Activated naive CD4-positive, alpha-beta T cell treated with anti-CD3 and anti-CD28 coated beads, Interleukin-2, amount 50 U/mL, for 72 hours (primary cell): ENCODE measurements at regions not wholly inside any gene's neighbourhood (a gene's known extent, or its start where the extent isn't known, plus 50 kb on each side); places are given as distances from the start of the nearest gene placed in this dataset.
"Not testable (repeated sequence)": the region's sequence is repeated elsewhere in the genome, so short reads cannot be mapped to it uniquely, and the experiment has no call there.

Source experiments
- ATAC-seq, 2 donors: fragments of 150-1000 bp; cut with Tn5 transposase; 2 replicates each; pipeline ENCODE4 v1.10.0; 2021; ENCODE audit warnings: mild to moderate bottlenecking in 2 of 2, moderate library complexity in 2 of 2
- DNase-seq, 2 donors: peaks; one replicate each; pipeline ENCODE4 v3.0.0; 2021 to 2022; ENCODE audit warnings: low spot score in 2 of 2
- H3K27ac Mint-ChIP-seq, 2 donors: one replicate each; pipeline ENCODE4 v1.8.0; 2022; ENCODE audit warnings: mild to moderate bottlenecking in 2 of 2, mixed read lengths in 2 of 2
- H3K36me3 Mint-ChIP-seq, 2 donors: one replicate each; pipeline ENCODE4 v1.8.0; 2022; ENCODE audit warnings: mixed read lengths in 2 of 2
- H3K9me3 Mint-ChIP-seq, 2 donors: one replicate each; pipeline ENCODE4 v1.8.0; 2022; ENCODE audit warnings: mixed read lengths in 2 of 2

DNA sequence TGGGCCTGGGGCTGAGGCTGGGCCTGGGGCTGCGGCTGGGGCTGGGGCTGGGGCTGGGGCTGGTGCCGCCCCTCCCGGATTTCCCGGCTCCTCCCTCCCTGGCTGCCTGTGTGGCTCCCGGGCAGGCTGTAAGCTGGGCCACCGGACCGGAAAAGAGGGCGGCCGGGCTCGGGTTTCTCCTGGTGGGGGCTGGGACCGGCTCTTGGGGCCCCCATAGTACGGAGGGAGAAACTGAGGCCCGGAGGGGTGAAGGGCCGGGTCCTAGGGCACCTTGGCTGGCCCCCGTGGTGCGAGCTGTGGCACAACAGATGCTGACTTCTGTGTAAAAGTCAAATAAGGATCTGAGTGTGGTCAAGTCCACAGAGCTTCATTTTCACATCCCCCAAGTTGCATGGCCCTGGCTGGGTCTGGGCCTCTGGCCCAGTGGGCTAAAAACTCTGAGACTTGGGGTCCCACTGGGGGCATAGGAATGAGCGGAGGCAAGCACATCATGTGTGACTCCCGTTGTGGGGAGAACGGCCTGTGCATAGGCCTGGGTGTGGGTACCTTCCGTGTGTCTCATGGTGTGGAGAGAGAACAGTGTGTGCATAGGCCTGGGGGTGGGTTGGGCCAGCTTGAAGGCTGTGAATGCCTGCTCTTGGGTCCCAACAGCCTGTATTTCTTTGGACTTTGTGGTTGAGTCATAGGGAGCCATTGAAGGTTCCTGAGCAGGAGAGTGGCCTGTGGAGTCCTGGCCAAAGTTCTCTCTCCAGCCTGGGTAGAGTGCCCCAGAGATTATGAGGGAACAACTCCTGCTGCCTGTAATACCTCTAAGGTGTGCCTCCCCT is 123.9 kb upstream of the CIBAR2 start:
- H3K27ac Mint-ChIP-seq: no peak overlapping the region
- ATAC-seq: no peak
- no peak for DNase-seq
- no peaks in the 10 kb centered on the region for H3K36me3 Mint-ChIP-seq
- H3K9me3 Mint-ChIP-seq: peaks cover 0 to under 1% of the 10 kb centered on the region in 2 donors

DNA sequence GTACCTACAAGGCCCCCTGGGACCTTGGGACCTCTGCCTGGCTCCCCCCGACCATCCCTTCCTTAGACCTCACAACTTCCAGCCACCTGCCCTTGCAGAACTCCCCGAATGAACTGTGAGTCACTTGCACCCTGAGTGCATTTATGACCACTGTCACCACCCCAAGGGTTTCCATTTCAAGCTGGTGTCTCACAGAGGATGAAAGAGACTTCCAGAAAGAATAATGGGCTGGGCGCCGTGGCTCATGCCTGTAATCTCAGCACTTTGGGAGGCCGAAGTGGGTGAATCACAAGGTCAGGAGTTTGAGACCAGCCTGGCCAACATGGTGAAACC is 124.5 kb upstream of the CIBAR2 start:
- Mint-ChIP-seq H3K36me3 (no peaks in the 10 kb centered on the region), H3K9me3 (no peaks in the 10 kb centered on the region), H3K27ac (no peak overlapping the region)
- ATAC-seq: no peak
- DNase-seq: no peak

DNA sequence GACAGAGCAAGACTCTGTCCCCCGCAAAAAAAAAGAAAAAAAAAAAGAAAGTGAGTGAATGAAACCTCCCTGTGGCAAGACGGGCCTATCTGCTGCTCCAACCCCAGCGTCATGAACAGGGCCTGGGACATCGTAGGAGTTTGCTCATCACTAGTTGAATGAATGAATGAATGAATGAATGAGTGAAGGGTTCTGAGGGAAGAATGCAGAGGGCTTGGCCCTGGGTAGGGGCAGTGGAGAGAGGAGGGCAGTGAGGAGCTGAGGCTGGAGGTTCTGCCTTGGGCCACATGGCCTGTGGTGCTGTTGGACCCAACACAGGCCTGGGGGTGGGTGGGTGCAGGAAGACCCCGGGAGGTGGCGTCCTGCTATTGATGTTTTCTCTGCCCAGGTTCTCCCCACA is 125.5 kb upstream of the CIBAR2 start:
- Mint-ChIP-seq H3K36me3 (no peaks in the 10 kb centered on the region), H3K9me3 (no peaks in the 10 kb centered on the region), H3K27ac (no peak overlapping the region)
- ATAC-seq: no peak
- DNase-seq: no peak

DNA sequence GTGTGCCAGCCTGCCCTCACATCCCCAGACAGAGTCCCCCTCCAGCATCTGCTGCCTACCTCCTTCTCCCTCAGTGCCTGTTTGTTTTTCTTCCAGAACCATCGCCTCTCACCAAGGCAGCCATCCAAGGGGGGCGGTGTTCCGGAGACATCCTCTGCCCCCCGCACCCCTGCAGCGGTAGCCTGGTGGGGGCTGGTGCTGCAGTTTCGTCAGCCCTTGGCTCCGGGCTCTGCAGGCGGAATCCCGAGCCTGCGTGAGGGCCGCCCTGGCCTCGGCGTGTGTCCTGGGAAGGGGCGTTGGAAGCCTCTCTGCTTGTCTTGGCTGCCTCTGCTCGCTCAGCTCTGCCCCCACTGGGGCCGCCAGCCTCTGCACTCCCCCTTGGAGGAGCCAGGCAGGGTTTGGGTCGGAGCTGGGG is 126.0 kb upstream of the CIBAR2 start:
- H3K36me3 Mint-ChIP-seq: no peaks in the 10 kb centered on the region
- no peaks in the 10 kb centered on the region for H3K9me3 Mint-ChIP-seq
- ATAC-seq (no peak), DNase-seq (no peak)
- no peak overlapping the region for H3K27ac Mint-ChIP-seq

DNA sequence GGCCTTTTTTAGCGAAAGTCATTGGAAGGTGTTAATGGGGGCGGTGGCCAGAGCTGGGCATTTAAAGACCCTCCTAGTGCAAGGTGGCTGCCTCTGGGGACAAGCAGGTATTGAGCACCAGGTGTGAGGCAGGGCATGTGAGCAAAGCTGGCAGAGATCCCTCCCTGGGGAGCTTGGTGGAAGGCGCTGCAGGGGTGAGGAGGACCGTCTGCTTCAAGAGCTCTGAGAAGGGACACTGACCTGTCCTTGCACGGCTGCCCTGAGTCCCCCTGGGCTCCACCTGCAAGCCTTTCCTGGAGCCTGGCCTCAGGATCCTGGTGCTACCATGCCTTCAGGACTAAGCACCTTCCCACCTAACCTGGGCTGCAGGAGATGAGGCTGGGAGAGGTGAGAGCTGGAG is 127.0 kb upstream of the CIBAR2 start:
- Mint-ChIP-seq H3K27ac (no peak overlapping the region), H3K36me3 (no peaks in the 10 kb centered on the region)
- no peak for ATAC-seq

DNA sequence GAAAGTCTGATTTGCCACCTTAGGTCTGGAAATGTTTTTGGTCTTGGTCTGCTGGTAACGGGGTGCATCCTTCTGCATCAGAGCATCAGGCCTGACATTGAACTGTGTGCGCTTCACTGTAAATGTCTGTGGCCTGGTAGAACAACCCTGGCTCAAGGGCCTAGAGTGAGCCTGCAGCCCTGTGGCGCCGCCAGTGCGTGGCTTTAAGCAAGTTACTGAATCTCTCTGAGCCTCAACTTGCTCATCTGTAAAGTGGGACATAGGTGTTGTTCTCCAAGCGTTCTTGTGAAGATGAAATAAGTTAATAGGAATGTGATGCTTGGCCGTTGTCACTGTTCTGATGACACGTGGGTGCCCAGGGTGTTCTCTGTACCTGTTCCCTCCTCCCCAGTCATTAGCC is 127.6 kb upstream of the CIBAR2 start:
- Mint-ChIP-seq H3K36me3 (no peaks in the 10 kb centered on the region), H3K9me3 (no peaks in the 10 kb centered on the region), H3K27ac (no peak overlapping the region)
- ATAC-seq: no peak
- DNase-seq: no peak

More for the DNA sequence above, 127.0 kb upstream of the CIBAR2 start:
- no peaks in the 10 kb centered on the region for H3K9me3 Mint-ChIP-seq
- no peak for DNase-seq

DNA sequence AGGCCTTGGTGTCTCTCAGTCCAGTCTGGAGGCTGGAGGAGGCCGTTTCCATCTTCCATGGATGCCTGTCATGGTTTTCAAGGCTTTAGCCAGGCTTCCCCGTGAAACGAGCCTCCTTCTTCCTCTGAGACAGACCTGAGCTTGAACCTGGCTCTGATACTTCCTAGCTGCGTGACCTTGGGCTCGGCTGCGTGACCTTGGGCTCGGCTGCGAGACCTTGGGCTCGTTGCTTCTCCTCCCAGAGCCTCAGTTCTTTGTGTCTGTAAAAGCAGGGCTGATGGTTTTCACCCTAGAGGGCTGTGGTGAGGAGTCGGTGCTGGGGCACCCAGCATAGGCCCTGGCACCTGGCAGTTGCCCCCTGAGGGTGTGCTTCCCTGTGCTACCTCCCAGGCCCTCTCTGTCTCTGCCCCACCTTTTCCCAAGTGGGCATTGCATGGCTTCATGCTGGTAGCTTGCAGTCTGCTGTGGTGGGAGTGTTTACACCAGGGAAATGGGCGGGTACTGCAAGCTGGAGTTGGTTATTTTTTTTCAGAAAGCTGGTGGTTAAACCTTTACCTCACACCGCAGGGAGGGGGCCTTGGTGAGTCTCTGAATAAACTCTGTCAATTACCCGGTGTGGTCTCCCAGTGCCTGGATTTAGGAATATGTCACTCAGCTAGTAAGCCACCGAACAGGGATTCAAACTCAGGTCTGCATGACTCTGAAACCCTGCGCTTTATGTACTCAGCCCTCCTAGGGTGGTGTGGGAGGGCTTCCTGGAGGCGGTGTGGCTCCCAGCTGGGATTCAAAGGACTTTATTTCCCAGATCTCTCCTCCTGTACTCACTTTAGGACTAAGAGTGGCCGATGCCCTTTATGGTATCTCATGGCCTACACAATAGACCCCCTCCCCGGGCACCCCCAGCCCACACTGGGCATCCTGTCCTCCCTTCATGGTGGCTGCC is 129.0 kb upstream of the CIBAR2 start:
- Mint-ChIP-seq H3K9me3 (no peaks in the 10 kb centered on the region), H3K27ac (peak overlapping the region in 1 of 2 donors; percentile 15), H3K36me3 (no peaks in the 10 kb centered on the region)
- ATAC-seq (no peak), DNase-seq (no peak)

DNA sequence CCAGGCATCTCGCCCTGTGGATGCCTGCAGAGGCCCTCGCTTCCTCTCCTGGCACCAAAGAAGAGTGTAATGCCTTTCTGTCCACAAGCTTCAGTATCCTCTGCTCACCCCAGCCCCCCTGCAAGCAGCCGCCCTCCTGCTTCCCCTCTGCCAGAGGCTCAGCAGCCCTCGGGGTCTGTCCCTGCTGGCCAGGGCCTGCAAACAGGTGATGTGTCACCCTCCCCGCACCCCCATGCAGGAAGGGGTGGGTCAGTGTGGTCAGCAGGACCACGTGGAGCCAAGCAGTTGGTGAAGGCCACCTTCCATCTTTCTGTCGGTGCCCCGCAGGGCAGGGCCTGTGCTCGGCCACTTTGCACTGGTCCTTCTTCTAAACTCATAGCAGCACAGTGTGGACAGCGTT is 129.9 kb upstream of the CIBAR2 start:
- Mint-ChIP-seq H3K27ac (peak overlapping the region in 1 of 2 donors; percentile 15), H3K36me3 (no peaks in the 10 kb centered on the region), H3K9me3 (no peaks in the 10 kb centered on the region)
- ATAC-seq (no peak), DNase-seq (no peak)

DNA sequence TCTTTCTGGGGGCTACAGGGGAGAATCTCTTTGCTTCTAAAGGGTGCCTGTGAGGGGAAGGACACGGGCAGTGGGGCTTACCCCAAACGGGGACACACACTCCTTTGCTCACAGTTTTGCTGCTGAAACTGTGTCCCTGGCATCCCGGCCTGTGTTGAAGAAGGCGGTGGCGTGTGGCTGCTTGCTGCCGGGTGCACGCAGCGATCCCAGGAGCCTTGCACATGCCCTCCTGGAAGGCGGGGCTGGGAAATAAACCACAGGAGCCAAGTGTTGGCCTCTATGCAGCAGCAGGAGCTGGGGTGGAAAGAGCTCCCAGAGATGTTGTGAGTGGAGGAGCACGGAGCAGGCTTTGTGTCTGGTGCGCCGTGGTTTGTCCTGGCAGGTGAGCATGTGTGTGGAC is 131.0 kb upstream of the CIBAR2 start:
- Mint-ChIP-seq H3K9me3 (no peaks in the 10 kb centered on the region), H3K27ac (no peak overlapping the region)

DNA sequence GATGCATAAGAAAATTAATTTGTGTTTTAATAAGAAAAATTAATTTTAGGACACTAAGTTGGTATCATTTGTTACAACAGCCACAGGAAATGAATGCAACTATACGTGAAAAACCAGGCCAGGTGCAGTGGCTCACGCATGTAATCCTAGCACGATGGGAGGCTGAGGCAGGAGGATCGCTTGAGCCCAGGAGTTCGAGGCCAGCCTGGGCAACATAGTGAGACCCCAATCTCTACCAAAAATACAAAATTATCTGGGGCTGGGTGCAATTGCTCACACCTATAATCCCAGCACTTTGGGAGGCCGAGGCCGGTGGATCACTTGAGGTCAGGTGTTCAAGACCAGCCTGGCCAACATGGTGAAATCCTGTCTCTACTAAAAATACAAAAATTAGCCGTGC is 132.2 kb upstream of the CIBAR2 start:
- not testable (repeated sequence) for ATAC-seq, H3K36me3 Mint-ChIP-seq, H3K27ac Mint-ChIP-seq, H3K9me3 Mint-ChIP-seq, DNase-seq

More for the DNA sequence above, 131.0 kb upstream of the CIBAR2 start:
- ATAC-seq (no peak), DNase-seq (no peak)
- no peaks in the 10 kb centered on the region for H3K36me3 Mint-ChIP-seq

DNA sequence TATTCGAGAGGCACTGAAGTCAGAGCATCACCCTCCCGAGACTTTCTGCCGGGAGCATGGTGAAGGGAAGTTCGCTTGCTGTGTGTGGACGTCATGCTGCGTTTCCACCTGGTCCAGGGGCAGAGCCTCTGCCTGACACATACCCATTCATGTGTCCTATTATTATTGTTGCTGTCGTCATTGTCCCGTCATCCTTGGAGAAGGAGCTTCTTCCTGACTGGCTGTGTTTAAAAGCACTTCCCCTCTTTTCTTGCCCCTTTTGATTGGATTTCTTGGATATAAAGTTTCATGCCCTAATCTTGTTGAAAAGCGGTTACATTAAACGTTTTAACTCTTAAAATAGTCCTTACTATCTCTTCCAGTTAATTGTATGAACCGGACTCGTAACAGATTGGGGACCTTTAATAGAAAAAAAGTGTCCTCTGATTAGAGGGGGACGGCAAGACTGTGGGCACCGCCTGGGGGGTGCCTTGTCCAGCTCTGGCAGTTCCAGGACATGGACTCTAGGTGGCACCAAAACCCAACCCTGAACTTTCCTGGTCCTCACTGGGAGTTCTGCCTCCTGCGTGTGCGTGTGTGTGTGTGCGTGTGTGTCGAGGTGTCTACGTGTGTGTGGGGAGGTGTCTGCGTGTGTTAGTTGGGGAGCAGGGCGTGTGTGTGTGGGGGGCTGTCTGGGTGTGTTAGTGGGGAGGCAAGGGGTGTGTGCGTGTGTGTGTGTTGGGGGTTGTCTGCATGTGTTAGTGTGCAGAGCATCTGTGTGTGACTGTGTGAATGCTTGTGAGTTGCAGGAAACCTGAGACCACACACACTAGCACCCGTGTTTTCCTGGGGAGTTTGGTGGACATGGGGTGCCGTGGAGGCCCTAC is 133.3 kb upstream of the CIBAR2 start:
- ATAC-seq (peak; percentile 63 to 78), DNase-seq (peak in 1 of 2 donors; percentile 64)
- H3K9me3 Mint-ChIP-seq: no peaks in the 10 kb centered on the region
- H3K27ac Mint-ChIP-seq: no peak overlapping the region
- H3K36me3 Mint-ChIP-seq: no peaks in the 10 kb centered on the region

DNA sequence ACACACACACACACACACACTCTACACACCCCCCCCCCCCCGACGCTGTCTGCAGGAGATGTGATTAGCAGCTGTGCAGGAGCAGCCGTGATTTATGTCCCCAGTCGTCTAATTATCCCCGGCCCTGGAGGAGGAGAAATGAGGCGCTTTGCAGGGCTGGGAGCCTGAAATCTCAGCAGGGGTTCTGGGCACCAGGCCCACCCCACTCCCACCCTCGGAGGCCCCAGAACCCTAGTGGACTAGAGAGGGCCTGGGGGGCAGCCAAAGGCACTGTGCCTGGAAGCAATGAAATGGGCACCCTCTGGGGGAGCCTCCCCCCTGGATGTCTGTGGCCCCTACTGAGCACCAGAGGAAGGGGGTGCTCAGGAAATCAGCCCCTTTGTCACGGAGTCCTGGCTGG is 134.2 kb upstream of the CIBAR2 start:
- no peaks in the 10 kb centered on the region for H3K36me3 Mint-ChIP-seq
- H3K9me3 Mint-ChIP-seq: no peaks in the 10 kb centered on the region
- ATAC-seq: no peak
- no peak for DNase-seq
- no peak overlapping the region for H3K27ac Mint-ChIP-seq

DNA sequence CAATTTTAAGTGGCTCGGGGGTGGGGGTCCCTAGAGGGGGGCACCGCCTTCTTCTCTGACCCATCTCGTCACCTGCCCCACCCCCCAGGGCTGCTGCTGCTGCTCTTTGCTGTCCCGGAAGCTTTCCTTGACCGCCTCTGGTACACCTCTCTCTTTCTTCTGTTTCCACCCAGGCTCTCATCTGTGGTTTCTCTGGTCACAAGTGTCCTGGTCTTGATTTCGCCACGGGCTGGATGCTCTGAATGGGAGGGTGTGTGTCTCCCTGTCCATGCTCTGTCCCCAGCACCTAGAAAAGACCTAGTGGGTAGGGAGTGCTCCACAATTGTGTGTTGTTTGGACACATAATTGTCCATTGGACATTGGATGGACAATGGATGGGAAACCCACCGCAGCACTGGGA is 134.7 kb upstream of the CIBAR2 start:
- DNase-seq (no peak), ATAC-seq (no peak)
- Mint-ChIP-seq H3K36me3 (no peaks in the 10 kb centered on the region), H3K27ac (no peak overlapping the region), H3K9me3 (no peaks in the 10 kb centered on the region)

DNA sequence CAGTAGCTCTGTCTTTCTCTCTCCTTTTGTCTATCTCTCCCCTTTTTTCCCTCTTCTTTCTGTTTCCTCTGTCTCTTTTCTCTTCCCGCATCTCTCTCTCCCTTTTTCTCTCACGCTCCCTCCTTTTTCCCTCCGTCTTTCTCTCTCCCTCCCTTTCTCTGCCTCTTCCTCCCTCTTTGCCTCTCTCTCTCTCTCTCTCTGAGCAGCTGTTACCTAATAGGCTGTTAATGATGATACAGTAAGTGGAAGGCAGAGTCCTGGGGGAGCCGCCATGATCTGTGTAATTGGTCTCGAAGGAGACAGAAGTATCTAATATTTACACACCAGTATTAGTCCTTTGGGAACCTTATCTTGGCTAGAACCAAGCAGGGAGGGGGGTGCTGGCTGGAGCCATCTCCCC is 136.1 kb upstream of the CIBAR2 start:
- no peak for DNase-seq
- no peaks in the 10 kb centered on the region for H3K9me3 Mint-ChIP-seq
- ATAC-seq: no peak
- no peaks in the 10 kb centered on the region for H3K36me3 Mint-ChIP-seq
- peak overlapping the region in 1 of 2 donors; percentile 22 for H3K27ac Mint-ChIP-seq

DNA sequence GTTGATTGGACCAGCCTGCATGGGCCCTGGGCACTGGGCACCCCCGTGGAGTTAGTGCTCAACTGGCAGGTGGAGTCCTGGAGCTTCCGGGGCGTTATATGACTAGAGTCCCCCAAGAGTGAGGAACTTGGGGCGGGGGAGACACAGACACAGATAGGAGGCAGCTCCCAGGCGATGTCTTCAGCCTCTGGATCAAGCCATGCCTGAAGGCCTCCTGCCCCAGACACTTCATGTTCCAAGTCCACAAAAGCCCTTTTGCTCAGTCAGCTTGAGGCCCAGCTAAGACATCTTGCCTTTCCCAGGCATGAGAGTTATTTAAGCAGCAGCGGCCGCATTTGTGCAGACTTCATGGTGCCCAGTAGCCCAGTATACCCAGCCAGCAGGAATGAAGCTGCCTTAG is 136.6 kb upstream of the CIBAR2 start:
- DNase-seq (no peak), ATAC-seq (no peak)
- Mint-ChIP-seq H3K36me3 (no peaks in the 10 kb centered on the region), H3K9me3 (no peaks in the 10 kb centered on the region), H3K27ac (no peak overlapping the region)

DNA sequence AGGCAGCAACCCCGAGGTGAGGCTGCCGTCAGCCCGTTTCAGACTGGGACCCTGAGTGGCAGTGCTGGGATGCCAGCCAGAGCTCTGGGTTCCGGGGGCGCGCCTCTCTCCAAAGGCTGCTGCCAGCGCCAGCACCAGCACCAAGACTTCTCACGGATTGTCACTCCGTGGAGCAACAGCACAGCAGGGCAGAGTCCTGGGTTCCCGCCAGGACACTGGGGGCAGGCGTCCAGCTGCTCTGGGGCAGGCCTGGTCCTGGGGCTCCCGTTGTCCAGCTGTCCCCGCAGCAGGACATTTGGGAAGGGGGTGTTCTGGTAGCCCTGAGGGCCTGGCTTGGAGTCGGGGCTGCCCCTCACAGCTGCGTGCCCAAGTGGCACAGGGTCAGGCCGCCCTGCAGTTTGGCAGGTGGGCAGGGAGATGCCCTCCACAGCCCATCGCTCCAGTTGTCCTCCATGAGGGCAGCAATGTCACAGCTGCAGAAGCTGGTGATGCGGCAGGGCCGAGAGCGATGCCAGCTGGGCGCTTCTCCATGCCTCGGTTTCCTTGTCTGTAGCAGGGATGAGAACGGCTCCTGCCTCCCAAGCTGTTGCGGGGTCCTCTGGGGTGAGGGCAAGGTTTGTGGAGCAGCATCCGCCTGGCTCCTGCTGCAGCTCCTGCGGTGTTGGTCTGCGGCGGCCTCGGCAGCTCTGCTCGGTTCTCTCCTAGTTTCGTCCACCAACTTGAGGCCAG is 137.3 kb upstream of the CIBAR2 start:
- Mint-ChIP-seq H3K9me3 (no peaks in the 10 kb centered on the region), H3K27ac (no peak overlapping the region), H3K36me3 (no peaks in the 10 kb centered on the region)
- DNase-seq (no peak), ATAC-seq (no peak)
